ENCODE measurements at regions not wholly inside any gene's neighbourhood (a gene's known extent, or its start where the extent isn't known, plus 50 kb on each side); places are given as distances from the start of the nearest gene placed in this dataset.

GRCh38 chr15:79728867-79729266 lies 167.9 kb downstream of the MTHFS start (continued):
- TF ChIP-seq ERG (CRISPR knock-in tag; IDR thresholded peaks at IDR 0.05) (no peak), RORB (CRISPR knock-in tag; IDR thresholded peaks at IDR 0.05) (no peak), ATF2 (CRISPR knock-in tag; IDR thresholded peaks at IDR 0.05; ENCODE audit: borderline replicate concordance, low read depth) (no peak), IRF2 (CRISPR knock-in tag; IDR thresholded peaks at IDR 0.05; ENCODE audit: borderline replicate concordance, low read depth) (no peak), USF1 (CRISPR knock-in tag; IDR thresholded peaks at IDR 0.05) (no peak), ZNF138 (CRISPR knock-in tag; conservative IDR thresholded peaks at IDR 0.05) (no peak), NR2C2 (CRISPR knock-in tag; IDR thresholded peaks at IDR 0.05) (no peak)

GRCh38 chr15:79736435-79737000 lies 160.3 kb downstream of the MTHFS start:
- no peak for TF ChIP-seq MAX (CRISPR knock-in tag; IDR thresholded peaks at IDR 0.05)
- no peak for TF ChIP-seq EMX1 (CRISPR knock-in tag; IDR thresholded peaks at IDR 0.05)
- TF ChIP-seq AR (CRISPR knock-in tag; IDR thresholded peaks at IDR 0.05), result no peak
- no peak for TF ChIP-seq ZNF416 (CRISPR knock-in tag; IDR thresholded peaks at IDR 0.05)
- no peak for TF ChIP-seq CREM (CRISPR knock-in tag; IDR thresholded peaks at IDR 0.05)
- ATAC-seq (no peak), DNase-seq (ENCODE audit: low spot score) (no peak)
- peaks cover 3% of the 10 kb centered on the region; the same call in 1 of the 2 replicates for H3K36me3 Mint-ChIP-seq
- no peaks in the 10 kb centered on the region; the same call in none of the 2 replicates for H3K27me3 Mint-ChIP-seq (ENCODE audit: low read depth)
- ChIA-PET POLR2A (no interaction called here), CTCF (no interaction called here)
- no peak overlapping the region for H3K27ac Mint-ChIP-seq
- H3K4me1 Mint-ChIP-seq, result no peaks in the 10 kb centered on the region
- peaks cover 29% of the 10 kb centered on the region for H3K9me3 Mint-ChIP-seq
- H3K4me3 Mint-ChIP-seq, result no peak overlapping the region

GRCh38 chr15:79738143-79738542 lies 158.7 kb downstream of the MTHFS start:
- no peaks in the 10 kb centered on the region for H3K4me1 Mint-ChIP-seq
- ATAC-seq, result no peak
- CTCF ChIA-PET, result interaction anchor here (1.4 kb wide), 1 partner anchor 142 kb away, joined by 7 read pairs; no protein-coding TSS in a partner anchor
- TF ChIP-seq ZNF281 (CRISPR knock-in tag; IDR thresholded peaks at IDR 0.05), result no peak
- TF ChIP-seq TEAD4 (CRISPR knock-in tag; IDR thresholded peaks at IDR 0.05), result no peak
- no peak for TF ChIP-seq ZBTB43 (CRISPR knock-in tag; IDR thresholded peaks at IDR 0.05)
- no peak for TF ChIP-seq E2F4 (CRISPR knock-in tag; IDR thresholded peaks at IDR 0.05; ENCODE audit: borderline replicate concordance, low read depth)
- no peak for TF ChIP-seq CREM (CRISPR knock-in tag; IDR thresholded peaks at IDR 0.05)
- no peak for TF ChIP-seq MYBL2 (CRISPR knock-in tag; IDR thresholded peaks at IDR 0.05)
- no peak for TF ChIP-seq NFE2L1 (CRISPR knock-in tag; IDR thresholded peaks at IDR 0.05)
- no peak for TF ChIP-seq ZNF416 (CRISPR knock-in tag; IDR thresholded peaks at IDR 0.05)

More at GRCh38 chr15:79738143-79738542, 158.7 kb downstream of the MTHFS start:
- POLR2A ChIA-PET, result no interaction called here
- Mint-ChIP-seq H3K27ac (no peak overlapping the region), H3K36me3 (peaks cover 3% of the 10 kb centered on the region; the same call in 1 of the 2 replicates), H3K27me3 (ENCODE audit: low read depth) (no peaks in the 10 kb centered on the region; the same call in 1 of the 2 replicates), H3K9me3 (peaks cover 21% of the 10 kb centered on the region), H3K4me3 (no peak overlapping the region)
- DNase-seq (ENCODE audit: low spot score), result no peak

Measured in WTC11 (cell line).